OCI-LY7 (cell line): ENCODE measurements at regions not wholly inside any gene's neighbourhood (a gene's known extent, or its start where the extent isn't known, plus 50 kb on each side); places are given as distances from the start of the nearest gene placed in this dataset.

Experiments used
- EZH2phosphoT487 ChIP-seq: fragments of 200-600 bp; sonication (generic); IDR thresholded peaks from 2 replicates; pipeline ENCODE4 v1.6.1; 2018; ENCODE audit warnings: low read depth, borderline replicate concordance, mild to moderate bottlenecking, mixed run types, antibody characterized with exemption, low read length, moderate library complexity, mixed read lengths
- TF ChIP-seq, protein P1 (sequence below): fragments of 200-600 bp; sonication (generic); conservative IDR thresholded peaks from 2 replicates; pipeline ENCODE4 v1.5.1; 2014; ENCODE audit warnings: mild to moderate bottlenecking, antibody characterized with exemption, low read length, moderate library complexity, mixed read lengths

DNA sequence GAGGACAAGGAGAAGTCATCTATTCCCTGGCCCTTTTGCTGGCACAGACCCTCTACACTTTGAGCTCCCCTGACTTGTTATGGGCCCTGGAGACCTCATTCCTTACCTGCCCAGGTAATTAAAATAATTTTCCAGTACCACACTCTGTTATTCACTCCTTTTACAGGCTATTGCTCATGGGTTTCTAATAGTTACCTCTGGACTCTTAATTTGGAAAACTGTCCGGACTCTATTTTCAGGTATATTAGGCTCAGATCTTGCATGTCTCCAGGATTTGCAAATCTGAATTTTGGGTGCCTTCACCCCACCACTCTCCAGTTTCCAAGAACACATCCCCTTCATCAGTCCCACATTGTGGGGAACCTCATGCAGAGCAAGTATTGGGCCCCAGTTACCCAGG is 186.8 kb upstream of the SESN3 start:
- TF ChIP-seq, protein P1, sequence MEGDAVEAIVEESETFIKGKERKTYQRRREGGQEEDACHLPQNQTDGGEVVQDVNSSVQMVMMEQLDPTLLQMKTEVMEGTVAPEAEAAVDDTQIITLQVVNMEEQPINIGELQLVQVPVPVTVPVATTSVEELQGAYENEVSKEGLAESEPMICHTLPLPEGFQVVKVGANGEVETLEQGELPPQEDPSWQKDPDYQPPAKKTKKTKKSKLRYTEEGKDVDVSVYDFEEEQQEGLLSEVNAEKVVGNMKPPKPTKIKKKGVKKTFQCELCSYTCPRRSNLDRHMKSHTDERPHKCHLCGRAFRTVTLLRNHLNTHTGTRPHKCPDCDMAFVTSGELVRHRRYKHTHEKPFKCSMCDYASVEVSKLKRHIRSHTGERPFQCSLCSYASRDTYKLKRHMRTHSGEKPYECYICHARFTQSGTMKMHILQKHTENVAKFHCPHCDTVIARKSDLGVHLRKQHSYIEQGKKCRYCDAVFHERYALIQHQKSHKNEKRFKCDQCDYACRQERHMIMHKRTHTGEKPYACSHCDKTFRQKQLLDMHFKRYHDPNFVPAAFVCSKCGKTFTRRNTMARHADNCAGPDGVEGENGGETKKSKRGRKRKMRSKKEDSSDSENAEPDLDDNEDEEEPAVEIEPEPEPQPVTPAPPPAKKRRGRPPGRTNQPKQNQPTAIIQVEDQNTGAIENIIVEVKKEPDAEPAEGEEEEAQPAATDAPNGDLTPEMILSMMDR: no peak
- no peak for TF ChIP-seq EZH2phosphoT487
